NCI-H1048 (cell line): ENCODE measurements at regions not wholly inside any gene's neighbourhood (a gene's known extent, or its start where the extent isn't known, plus 50 kb on each side); places are given as distances from the start of the nearest gene placed in this dataset.

Experiments used
- DNase-seq: peaks from one replicate; lab custom pipeline; 2025; lab: John Stamatoyannopoulos, UW

- no peak for DNase-seq
Measured at GRCh38 chr1:81699234-81699633, 101.5 kb upstream of the ADGRL2 start.

GRCh38 chr1:81695741-81696140, 105.0 kb upstream of the ADGRL2 start:
- DNase-seq, result no peak

- no peak for DNase-seq
Measured at GRCh38 chr1:81693316-81693715, 107.4 kb upstream of the ADGRL2 start.

GRCh38 chr1:81690676-81691453, 109.9 kb upstream of the ADGRL2 start:
- DNase-seq, result no peak

GRCh38 chr1:81689531-81689941, 111.2 kb upstream of the ADGRL2 start:
- no peak for DNase-seq

- no peak for DNase-seq
Measured at GRCh38 chr1:81682490-81682889, 118.2 kb upstream of the ADGRL2 start.

- no peak for DNase-seq
Measured at GRCh38 chr1:81681601-81682266, 119.0 kb upstream of the ADGRL2 start.

GRCh38 chr1:81681114-81681513, 119.6 kb upstream of the ADGRL2 start:
- DNase-seq, result no peak

GRCh38 chr1:81679942-81680341, 120.8 kb upstream of the ADGRL2 start:
- no peak for DNase-seq

- DNase-seq, result no peak
Measured at GRCh38 chr1:81678779-81679178, 122.0 kb upstream of the ADGRL2 start.

- no peak for DNase-seq
Measured at GRCh38 chr1:81672766-81673165, 128.0 kb upstream of the ADGRL2 start.

GRCh38 chr1:81671038-81671437, 129.7 kb upstream of the ADGRL2 start:
- no peak for DNase-seq

GRCh38 chr1:81670286-81670685, 130.4 kb upstream of the ADGRL2 start:
- no peak for DNase-seq

- DNase-seq, result no peak
Measured at GRCh38 chr1:81666586-81666985, 134.1 kb upstream of the ADGRL2 start.

- DNase-seq, result no peak
Measured at GRCh38 chr1:81664341-81664740, 136.4 kb upstream of the ADGRL2 start.

- no peak for DNase-seq
Measured at GRCh38 chr1:81662913-81663526, 137.7 kb upstream of the ADGRL2 start.

- no peak for DNase-seq
Measured at GRCh38 chr1:81660286-81660685, 140.4 kb upstream of the ADGRL2 start.

GRCh38 chr1:81654657-81655056, 146.1 kb upstream of the ADGRL2 start:
- DNase-seq, result no peak

- no peak for DNase-seq
Measured at GRCh38 chr1:81654147-81654546, 146.6 kb upstream of the ADGRL2 start.

GRCh38 chr1:81650776-81651175, 150.0 kb upstream of the ADGRL2 start:
- no peak for DNase-seq

- DNase-seq, result no peak
Measured at GRCh38 chr1:81635816-81636215, 164.9 kb upstream of the ADGRL2 start.

GRCh38 chr1:81634294-81634693, 166.4 kb upstream of the ADGRL2 start:
- no peak for DNase-seq

- no peak for DNase-seq
Measured at GRCh38 chr1:81619156-81619555, 181.6 kb upstream of the ADGRL2 start.
